Fibroblast of pulmonary artery (primary cell): ENCODE measurements at regions not wholly inside any gene's neighbourhood (a gene's known extent, or its start where the extent isn't known, plus 50 kb on each side); places are given as distances from the start of the nearest gene placed in this dataset.
"Not testable (repeated sequence)": the region's sequence is repeated elsewhere in the genome, so short reads cannot be mapped to it uniquely, and the experiment has no call there.

Experiments used
- DNase-seq: peaks from one replicate; pipeline ENCODE4 v3.0.0-alpha.2; 2010; ENCODE audit warnings: low read depth
- H3K4me3 ChIP-seq: replicated peaks from 2 replicates; pipeline ENCODE4 v1.5.1; 2011; ENCODE audit warnings: low read depth, mild to moderate bottlenecking, control low read depth, low read length, moderate library complexity
- CTCF ChIP-seq: IDR thresholded peaks from 2 replicates; pipeline ENCODE4 v1.5.1; 2011; ENCODE audit warnings: mild to moderate bottlenecking, control low read depth, low read length, inconsistent platforms; ENCODE audit errors: missing control alignments

- DNase-seq = no peak
- TF ChIP-seq CTCF = no peak
- no peak overlapping the region for H3K4me3 ChIP-seq
Observed at GRCh38 chr10:3926258-3926657, 141.2 kb upstream of the KLF6 start.

- no peak for DNase-seq
- TF ChIP-seq CTCF = no peak
- H3K4me3 ChIP-seq = no peak overlapping the region
Observed at GRCh38 chr10:3925184-3925583, 140.2 kb upstream of the KLF6 start.

- no peak overlapping the region for H3K4me3 ChIP-seq
- peak; percentile 94 for DNase-seq
- TF ChIP-seq CTCF = no peak
Observed at GRCh38 chr10:3924344-3924743, 139.3 kb upstream of the KLF6 start.

GRCh38 chr10:3923033-3923432 lies 138.0 kb upstream of the KLF6 start:
- no peak overlapping the region for H3K4me3 ChIP-seq
- no peak for DNase-seq
- TF ChIP-seq CTCF = no peak

GRCh38 chr10:3919709-3920308 lies 134.8 kb upstream of the KLF6 start:
- H3K4me3 ChIP-seq = no peak overlapping the region
- no peak for DNase-seq
- TF ChIP-seq CTCF = no peak

- not testable (repeated sequence) for H3K4me3 ChIP-seq, DNase-seq
Observed at GRCh38 chr10:3917392-3917791, 132.4 kb upstream of the KLF6 start.

GRCh38 chr10:3914733-3915132 lies 129.7 kb upstream of the KLF6 start:
- no peak overlapping the region for H3K4me3 ChIP-seq
- DNase-seq = no peak
- no peak for TF ChIP-seq CTCF
